Body of pancreas (tissue), 4 donors: ENCODE measurements at regions not wholly inside any gene's neighbourhood (a gene's known extent, or its start where the extent isn't known, plus 50 kb on each side); places are given as distances from the start of the nearest gene placed in this dataset.

Experiments used
- ATAC-seq: fragments of 150-250 bp; one replicate; pipeline ENCODE4 v1.9.1; 2016
- DNase-seq, 4 donors: peaks; one replicate each; pipeline ENCODE4 v3.0.0-alpha.2; 2019
- H3K27ac ChIP-seq, 4 donors: fragments of 200-600 bp; sonication (generic); 1 replicate in 3 of 4; 2 replicates in 1 of 4; pipeline versions ENCODE4 v1.5.1 to v1.6.1; 2016 to 2019; ENCODE audit warnings: mild to moderate bottlenecking in 1 of 4, mixed read lengths in 1 of 4, moderate library complexity in 1 of 4
- H3K27me3 ChIP-seq, 2 donors: fragments of 200-600 bp; sonication (generic); one replicate each; pipeline ENCODE4 v1.6.0; 2016; ENCODE audit warnings: mild to moderate bottlenecking in 1 of 2
- H3K36me3 ChIP-seq, 2 donors: fragments of 200-600 bp; sonication (generic); replicated peaks in 1 of 2; 2 replicates each; pipeline ENCODE4 v1.5.1; 2016; ENCODE audit warnings: low read depth in 2 of 2; ENCODE audit not compliant: insufficient read depth in 1 of 2
- H3K4me1 ChIP-seq: fragments of 200-600 bp; sonication (generic); one replicate; pipeline ENCODE4 v1.6.0; 2016
- H3K4me3 ChIP-seq, 2 donors: fragments of 200-600 bp; sonication (generic); 1 replicate in 1 of 2; 2 replicates in 1 of 2; pipeline ENCODE4 v1.5.1; 2016 to 2019
- H3K9me3 ChIP-seq, 3 donors: fragments of 200-600 bp; sonication (generic); 1 replicate in 2 of 3; 2 replicates in 1 of 3; pipeline ENCODE4 v1.5.1; 2016
- CTCF ChIP-seq, 7 experiments: fragments of 450-650 bp in 4 of 7; fragments of 200-600 bp in 3 of 7; sonication (generic) in 3 of 7; IDR thresholded peaks; one replicate each; pipeline ENCODE4 v1.5.1; 2016 to 2019; ENCODE audit warnings: antibody characterized with exemption in 7 of 7
- POLR2A ChIP-seq, 3 donors: fragments of 450-650 bp; IDR thresholded peaks; one replicate each; pipeline ENCODE4 v1.6.1; 2016; ENCODE audit warnings: antibody characterized with exemption in 3 of 3, mild to moderate bottlenecking in 2 of 3
- WGBS, 2 donors: methylation state at CpG; one replicate each; pipeline ENCODE4 v1.1.5; 2017; 5-methylcytosine and 5-hydroxymethylcytosine counted together
- intact Hi-C: fragments of 100-400 bp; cut with DNase I; formaldehyde crosslinking; loops from one replicate; pipeline ENCODE4 v1.15.1; 2023

GRCh38 chr3:147941969-147942368, 532.8 kb downstream of the ZIC1 start:
- intact Hi-C loops, result no loop called here
- TF ChIP-seq CTCF (IDR thresholded peaks at IDR 0.05), result no peak
- Histone ChIP-seq H3K27me3 (no peaks in the 10 kb centered on the region), H3K27ac (no peak overlapping the region), H3K9me3 (no peaks in the 10 kb centered on the region), H3K36me3 (no peaks in the 10 kb centered on the region), H3K4me1 (no peaks in the 10 kb centered on the region), H3K4me3 (no peak overlapping the region)
- no peak for ATAC-seq
- WGBS, 2 donors, result 76 to 83% methylated on average over 2 of the region's 2 CpGs
- no peak for DNase-seq

GRCh38 chr3:147943265-147943945, 534.2 kb downstream of the ZIC1 start:
- H3K27me3 ChIP-seq, result no peaks in the 10 kb centered on the region
- DNase-seq (no peak), ATAC-seq (no peak)
- 71 to 91% methylated on average over 2 of the region's 2 CpGs for WGBS, 2 donors
- no peak for TF ChIP-seq POLR2A (IDR thresholded peaks at IDR 0.05)
- TF ChIP-seq CTCF (IDR thresholded peaks at IDR 0.05), result no peak
- intact Hi-C loops, result no loop called here
- H3K4me3 ChIP-seq, result no peak overlapping the region
- no peaks in the 10 kb centered on the region for H3K4me1 ChIP-seq
- H3K9me3 ChIP-seq, result no peaks in the 10 kb centered on the region
- no peaks in the 10 kb centered on the region for H3K36me3 ChIP-seq
- H3K27ac ChIP-seq, result no peak overlapping the region

GRCh38 chr3:147945968-147946519, 536.9 kb downstream of the ZIC1 start:
- TF ChIP-seq POLR2A (IDR thresholded peaks at IDR 0.05) (no peak), CTCF (IDR thresholded peaks at IDR 0.05) (peak in 6 of 7 experiments; percentile 35 to 64 (median 59))
- WGBS, 2 donors, result 9 to 15% methylated on average over 4 of the region's 4 CpGs
- Histone ChIP-seq H3K4me1 (no peaks in the 10 kb centered on the region), H3K27me3 (no peaks in the 10 kb centered on the region), H3K9me3 (no peaks in the 10 kb centered on the region), H3K4me3 (no peak overlapping the region), H3K36me3 (no peaks in the 10 kb centered on the region), H3K27ac (peak overlapping the region in 2 of 4 donors; percentile 41 to 42)
- DNase-seq, result peak; percentile 53 to 72 (median 62)
- ATAC-seq, result peak; percentile 86
- intact Hi-C loops, result no loop called here

- Histone ChIP-seq H3K27ac (no peak overlapping the region), H3K36me3 (no peaks in the 10 kb centered on the region), H3K27me3 (no peaks in the 10 kb centered on the region), H3K9me3 (no peaks in the 10 kb centered on the region), H3K4me1 (no peaks in the 10 kb centered on the region), H3K4me3 (no peak overlapping the region)
- TF ChIP-seq CTCF (IDR thresholded peaks at IDR 0.05) (no peak), POLR2A (IDR thresholded peaks at IDR 0.05) (no peak)
- ATAC-seq (no peak), DNase-seq (no peak)
- 69 to 87% methylated on average over 1 of the region's 1 CpG for WGBS, 2 donors
- intact Hi-C loops, result no loop called here
Measured at GRCh38 chr3:147956615-147957014, 547.5 kb downstream of the ZIC1 start.

GRCh38 chr3:147958754-147959153, 549.6 kb downstream of the ZIC1 start:
- H3K9me3 ChIP-seq, result no peaks in the 10 kb centered on the region
- WGBS, 2 donors, result 60 to 86% methylated on average over 1 of the region's 1 CpG
- ATAC-seq (no peak), DNase-seq (no peak)
- H3K27me3 ChIP-seq, result no peaks in the 10 kb centered on the region
- H3K4me3 ChIP-seq, result no peak overlapping the region
- H3K27ac ChIP-seq, result no peak overlapping the region
- intact Hi-C loops, result no loop called here
- no peaks in the 10 kb centered on the region for H3K4me1 ChIP-seq
- no peaks in the 10 kb centered on the region for H3K36me3 ChIP-seq
- TF ChIP-seq POLR2A (IDR thresholded peaks at IDR 0.05) (no peak), CTCF (IDR thresholded peaks at IDR 0.05) (no peak)
